Fibroblast of skin of right biceps (primary cell): ENCODE measurements at regions not wholly inside any gene's neighbourhood (a gene's known extent, or its start where the extent isn't known, plus 50 kb on each side); places are given as distances from the start of the nearest gene placed in this dataset.
"Not testable (repeated sequence)": the region's sequence is repeated elsewhere in the genome, so short reads cannot be mapped to it uniquely, and the experiment has no call there.

Source experiments
- DNase-seq: peaks from one replicate; pipeline ENCODE4 v3.0.0-alpha.2; 2013

GRCh38 chr10:38364073-38364472 is 269.9 kb downstream of the ZNF37A start:
- not testable (repeated sequence) for DNase-seq

- peak; percentile 4 for DNase-seq
Measured at GRCh38 chr10:38365917-38366316, 271.8 kb downstream of the ZNF37A start.

GRCh38 chr10:38383800-38384199 is 289.7 kb downstream of the ZNF37A start:
- DNase-seq = not testable (repeated sequence)

- DNase-seq = not testable (repeated sequence)
Measured at GRCh38 chr10:38386869-38387268, 292.7 kb downstream of the ZNF37A start.

GRCh38 chr10:38390725-38391124 is 296.6 kb downstream of the ZNF37A start:
- peak; percentile 1 for DNase-seq

GRCh38 chr10:38395465-38395864 is 301.3 kb downstream of the ZNF37A start:
- DNase-seq = not testable (repeated sequence)

- DNase-seq = not testable (repeated sequence)
Measured at GRCh38 chr10:38396178-38396954, 302.2 kb downstream of the ZNF37A start.

- DNase-seq = not testable (repeated sequence)
Measured at GRCh38 chr10:38401565-38401964, 307.4 kb downstream of the ZNF37A start.

GRCh38 chr10:38402442-38403346 is 308.6 kb downstream of the ZNF37A start:
- DNase-seq = peak; percentile 93

- DNase-seq = not testable (repeated sequence)
Measured at GRCh38 chr10:38403347-38404117, 309.4 kb downstream of the ZNF37A start.

GRCh38 chr10:38423634-38424033 is 329.5 kb downstream of the ZNF37A start:
- not testable (repeated sequence) for DNase-seq

- DNase-seq = not testable (repeated sequence)
Measured at GRCh38 chr10:38430242-38430641, 336.1 kb downstream of the ZNF37A start.

- DNase-seq = peak; percentile 1
Measured at GRCh38 chr10:38437359-38437758, 343.2 kb downstream of the ZNF37A start.

- DNase-seq = not testable (repeated sequence)
Measured at GRCh38 chr10:38448614-38449355, 354.6 kb downstream of the ZNF37A start.

GRCh38 chr10:38449618-38450017 is 355.5 kb downstream of the ZNF37A start:
- not testable (repeated sequence) for DNase-seq

GRCh38 chr10:38450372-38451057 is 356.4 kb downstream of the ZNF37A start:
- DNase-seq = not testable (repeated sequence)

GRCh38 chr10:38451306-38451967 is 357.3 kb downstream of the ZNF37A start:
- DNase-seq = not testable (repeated sequence)
